ENCODE measurements at regions not wholly inside any gene's neighbourhood (a gene's known extent, or its start where the extent isn't known, plus 50 kb on each side); places are given as distances from the start of the nearest gene placed in this dataset.
A peak's percentile ranks its signal among the peaks of the same experiment; 100 is the strongest.

DNA sequence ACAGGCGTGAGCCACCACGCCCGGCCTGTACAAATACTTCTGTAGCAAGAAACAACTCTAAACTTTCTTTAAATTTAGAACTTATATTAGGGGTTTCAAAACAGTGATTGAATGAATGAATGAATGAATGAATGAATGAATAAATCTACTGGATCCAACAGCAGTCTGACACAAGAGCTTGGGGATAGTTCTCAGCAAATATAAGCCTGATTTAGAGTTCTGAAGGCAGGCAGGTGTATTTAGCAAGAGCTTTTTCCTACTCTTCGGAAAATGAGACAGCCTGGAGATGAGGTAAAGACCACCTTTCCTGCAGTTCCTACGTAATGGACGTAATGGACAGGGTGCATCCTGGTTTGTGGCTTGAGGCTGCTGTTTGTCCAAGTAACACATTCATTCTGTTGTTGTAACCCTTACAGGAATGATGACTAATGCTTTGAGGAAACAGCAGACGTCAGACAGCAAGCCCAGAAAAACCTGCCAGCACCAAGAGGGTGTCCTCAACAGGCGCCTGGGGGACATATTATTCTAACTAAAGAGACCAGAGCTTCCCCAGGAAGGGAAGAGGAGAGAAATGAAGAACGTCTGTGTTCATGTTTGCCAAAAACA is 277.4 kb upstream of the SOX5 start:
- H3K36me3 ChIP-seq (ENCODE audit: insufficient read depth, low read length), result no peaks in the 10 kb centered on the region
- H3K9me3 Mint-ChIP-seq (ENCODE audit: unreplicated experiment), result no peaks in the 10 kb centered on the region
- DNase-seq (ENCODE audit: low read depth), result peak; percentile 97
- peak overlapping the region; percentile 48 for H3K4me2 ChIP-seq (ENCODE audit: low read length)
- peak overlapping the region; percentile 41 for H2AFZ ChIP-seq (ENCODE audit: low read depth, low read length)
- FAIRE-seq, result no peak
- H3K9me3 ChIP-seq (ENCODE audit: insufficient read depth, low read depth, low read length), result no peaks in the 10 kb centered on the region
- peak overlapping the region; percentile 28 for H3K27ac ChIP-seq (ENCODE audit: low read depth, low read length)
- no peaks in the 10 kb centered on the region for H4K20me1 ChIP-seq (ENCODE audit: insufficient read depth, low read length)
- no peaks in the 10 kb centered on the region for H3K27me3 ChIP-seq (ENCODE audit: insufficient read depth, low read length)
- no peak overlapping the region for H3K4me3 ChIP-seq (ENCODE audit: insufficient read depth, low read depth, low read length)
- H3K9ac ChIP-seq (ENCODE audit: low read length), result peak overlapping the region; percentile 53
- H3K4me1 ChIP-seq (ENCODE audit: insufficient read depth, low read length), result peaks cover 15% of the 10 kb centered on the region
- no peaks in the 10 kb centered on the region for H3K79me2 ChIP-seq (ENCODE audit: insufficient read depth, low read length)
- H3K4me1 Mint-ChIP-seq (ENCODE audit: low read depth, unreplicated experiment), result peaks cover 16% of the 10 kb centered on the region
- no peak for TF ChIP-seq CTCF (IDR thresholded peaks at IDR 0.05; ENCODE audit: insufficient read depth, low read depth, low read length)
- TF ChIP-seq EZH2 (IDR thresholded peaks at IDR 0.05; ENCODE audit: insufficient read depth, low read length), result no peak
- no peaks in the 10 kb centered on the region for H3K27me3 Mint-ChIP-seq (ENCODE audit: low read depth, unreplicated experiment)
- H3K36me3 Mint-ChIP-seq (ENCODE audit: low read depth, unreplicated experiment), result no peaks in the 10 kb centered on the region
- H3K27ac Mint-ChIP-seq (ENCODE audit: unreplicated experiment), result peak overlapping the region; percentile 34
- no peak overlapping the region for H3K4me3 Mint-ChIP-seq (ENCODE audit: unreplicated experiment)

DNA sequence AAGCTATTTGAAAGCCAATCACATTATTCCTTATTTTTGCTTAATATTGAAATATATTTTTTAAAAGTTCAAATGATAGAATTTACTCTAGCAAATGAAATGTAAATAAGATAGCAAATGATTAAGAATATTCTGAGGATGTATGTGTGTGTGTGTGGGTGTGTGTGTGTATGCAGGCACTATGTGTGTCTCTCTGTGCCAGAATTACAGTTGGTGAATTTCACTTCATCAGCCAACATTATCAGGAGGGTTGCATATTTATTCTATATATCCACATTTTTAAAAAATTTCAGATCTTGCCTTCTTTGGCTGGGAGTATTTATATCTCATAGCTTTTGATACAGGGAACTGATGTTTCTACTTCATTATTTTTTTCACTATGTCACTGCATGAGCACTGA is 274.9 kb upstream of the SOX5 start:
- peaks cover 15% of the 10 kb centered on the region for H3K4me1 ChIP-seq (ENCODE audit: insufficient read depth, low read length)
- H3K27ac Mint-ChIP-seq (ENCODE audit: unreplicated experiment), result no peak overlapping the region
- H3K9ac ChIP-seq (ENCODE audit: low read length), result no peak overlapping the region
- H3K4me3 ChIP-seq (ENCODE audit: insufficient read depth, low read depth, low read length), result no peak overlapping the region
- no peak for DNase-seq (ENCODE audit: low read depth)
- no peak overlapping the region for H3K27ac ChIP-seq (ENCODE audit: low read depth, low read length)
- H3K4me3 Mint-ChIP-seq (ENCODE audit: unreplicated experiment), result no peak overlapping the region
- no peaks in the 10 kb centered on the region for H3K9me3 ChIP-seq (ENCODE audit: insufficient read depth, low read depth, low read length)
- H3K36me3 Mint-ChIP-seq (ENCODE audit: low read depth, unreplicated experiment), result no peaks in the 10 kb centered on the region
- H4K20me1 ChIP-seq (ENCODE audit: insufficient read depth, low read length), result no peaks in the 10 kb centered on the region
- no peaks in the 10 kb centered on the region for H3K27me3 ChIP-seq (ENCODE audit: insufficient read depth, low read length)
- no peaks in the 10 kb centered on the region for H3K79me2 ChIP-seq (ENCODE audit: insufficient read depth, low read length)
- H3K9me3 Mint-ChIP-seq (ENCODE audit: unreplicated experiment), result no peaks in the 10 kb centered on the region
- no peak for FAIRE-seq
- H2AFZ ChIP-seq (ENCODE audit: low read depth, low read length), result no peak overlapping the region
- H3K4me2 ChIP-seq (ENCODE audit: low read length), result no peak overlapping the region
- peaks cover 13% of the 10 kb centered on the region for H3K4me1 Mint-ChIP-seq (ENCODE audit: low read depth, unreplicated experiment)
- TF ChIP-seq EZH2 (IDR thresholded peaks at IDR 0.05; ENCODE audit: insufficient read depth, low read length) (no peak), CTCF (IDR thresholded peaks at IDR 0.05; ENCODE audit: insufficient read depth, low read depth, low read length) (no peak)
- H3K36me3 ChIP-seq (ENCODE audit: insufficient read depth, low read length), result no peaks in the 10 kb centered on the region
- no peaks in the 10 kb centered on the region for H3K27me3 Mint-ChIP-seq (ENCODE audit: low read depth, unreplicated experiment)

DNA sequence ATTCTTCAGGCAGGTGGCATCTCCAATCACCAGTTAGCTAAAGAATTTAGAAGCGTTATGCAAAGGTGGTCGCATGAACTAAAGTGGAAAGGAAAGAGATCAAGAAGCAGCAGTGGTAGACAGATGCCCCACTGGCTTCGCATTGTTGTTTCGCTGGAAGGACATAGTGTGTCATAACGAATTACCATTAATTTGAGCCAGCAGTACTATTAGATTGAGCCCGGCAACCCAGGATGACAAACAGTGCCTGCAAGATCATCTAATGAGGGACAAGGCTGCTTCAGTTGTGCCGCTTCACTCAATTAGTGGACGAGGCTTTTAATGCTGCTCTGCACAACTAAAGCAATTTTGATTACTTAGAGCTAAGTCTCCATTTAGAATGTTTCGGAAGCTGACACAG is 274.5 kb upstream of the SOX5 start:
- H3K4me2 ChIP-seq (ENCODE audit: low read length), result no peak overlapping the region
- no peaks in the 10 kb centered on the region for H3K27me3 ChIP-seq (ENCODE audit: insufficient read depth, low read length)
- TF ChIP-seq EZH2 (IDR thresholded peaks at IDR 0.05; ENCODE audit: insufficient read depth, low read length) (no peak), CTCF (IDR thresholded peaks at IDR 0.05; ENCODE audit: insufficient read depth, low read depth, low read length) (no peak)
- Mint-ChIP-seq H3K4me1 (ENCODE audit: low read depth, unreplicated experiment) (peaks cover 13% of the 10 kb centered on the region), H3K4me3 (ENCODE audit: unreplicated experiment) (no peak overlapping the region), H3K27me3 (ENCODE audit: low read depth, unreplicated experiment) (no peaks in the 10 kb centered on the region), H3K36me3 (ENCODE audit: low read depth, unreplicated experiment) (no peaks in the 10 kb centered on the region), H3K27ac (ENCODE audit: unreplicated experiment) (no peak overlapping the region), H3K9me3 (ENCODE audit: unreplicated experiment) (no peaks in the 10 kb centered on the region)
- DNase-seq (ENCODE audit: low read depth), result no peak
- no peak overlapping the region for H3K27ac ChIP-seq (ENCODE audit: low read depth, low read length)
- no peaks in the 10 kb centered on the region for H3K79me2 ChIP-seq (ENCODE audit: insufficient read depth, low read length)
- no peak overlapping the region for H3K9ac ChIP-seq (ENCODE audit: low read length)
- no peak overlapping the region for H2AFZ ChIP-seq (ENCODE audit: low read depth, low read length)
- no peaks in the 10 kb centered on the region for H4K20me1 ChIP-seq (ENCODE audit: insufficient read depth, low read length)
- no peaks in the 10 kb centered on the region for H3K9me3 ChIP-seq (ENCODE audit: insufficient read depth, low read depth, low read length)
- no peaks in the 10 kb centered on the region for H3K36me3 ChIP-seq (ENCODE audit: insufficient read depth, low read length)
- FAIRE-seq, result no peak
- no peak overlapping the region for H3K4me3 ChIP-seq (ENCODE audit: insufficient read depth, low read depth, low read length)
- peaks cover 15% of the 10 kb centered on the region for H3K4me1 ChIP-seq (ENCODE audit: insufficient read depth, low read length)
